ENCODE measurements at regions not wholly inside any gene's neighbourhood (a gene's known extent, or its start where the extent isn't known, plus 50 kb on each side); places are given as distances from the start of the nearest gene placed in this dataset.

- TF ChIP-seq CTCF (IDR thresholded peaks at IDR 0.05; ENCODE audit: insufficient read depth, low read length, poor library complexity, severe bottlenecking) (no peak), EZH2phosphoT487 (conservative IDR thresholded peaks at IDR 0.05; ENCODE audit: low read length) (no peak)
Measured at GRCh38 chr12:126191949-126192348, 1126.7 kb downstream of the AACS start.
